Thyroid gland (tissue), 4 donors: ENCODE measurements at regions not wholly inside any gene's neighbourhood (a gene's known extent, or its start where the extent isn't known, plus 50 kb on each side); places are given as distances from the start of the nearest gene placed in this dataset.

Source experiments
- CTCF ChIP-seq, 6 experiments: fragments of 200-600 bp in 3 of 6; fragments of 450-650 bp in 3 of 6; sonication (generic) in 3 of 6; IDR thresholded peaks; one replicate each; pipeline ENCODE4 v1.5.1; 2016 to 2019; ENCODE audit warnings: antibody characterized with exemption in 6 of 6, mild to moderate bottlenecking in 2 of 6, inconsistent platforms in 1 of 6, moderate library complexity in 1 of 6
- POLR2A ChIP-seq, 2 donors: fragments of 450-650 bp; IDR thresholded peaks; one replicate each; pipeline ENCODE4 v1.6.1; 2017; ENCODE audit warnings: antibody characterized with exemption in 2 of 2, mild to moderate bottlenecking in 2 of 2, moderate library complexity in 1 of 2

GRCh38 chrX:9338986-9339385 is 125.9 kb upstream of the TBL1X start:
- TF ChIP-seq POLR2A (IDR thresholded peaks at IDR 0.05) (no peak), CTCF (IDR thresholded peaks at IDR 0.05) (no peak)
